Activated T-cell treated with anti-CD3 and anti-CD28 coated beads for 4 hours (primary cell): ENCODE measurements at regions not wholly inside any gene's neighbourhood (a gene's known extent, or its start where the extent isn't known, plus 50 kb on each side); places are given as distances from the start of the nearest gene placed in this dataset.
"Not testable (repeated sequence)": the region's sequence is repeated elsewhere in the genome, so short reads cannot be mapped to it uniquely, and the experiment has no call there.

Experiments
- DNase-seq: peaks from one replicate; pipeline ENCODE4 v3.0.0-alpha.2; 2020

DNA sequence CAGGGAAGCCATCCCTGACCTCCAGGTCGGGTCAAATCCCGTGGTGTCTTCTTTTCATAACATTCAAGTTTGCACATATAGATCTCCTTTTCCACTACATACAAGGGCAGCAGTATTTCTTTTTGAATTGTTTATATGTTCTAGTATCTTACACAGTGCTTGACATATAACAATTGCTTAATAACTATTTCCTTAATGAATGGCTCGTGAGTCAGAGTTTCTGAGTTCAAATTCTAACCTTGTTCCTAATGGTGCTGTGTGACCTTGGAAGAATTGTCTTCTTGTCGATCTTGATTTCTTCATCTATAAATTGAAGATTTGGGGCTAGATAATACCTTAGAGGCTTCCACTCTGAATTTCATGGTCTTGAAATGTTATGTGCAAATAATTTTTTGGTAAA lies 57.2 kb upstream of the PELI2 start:
- no peak for DNase-seq

DNA sequence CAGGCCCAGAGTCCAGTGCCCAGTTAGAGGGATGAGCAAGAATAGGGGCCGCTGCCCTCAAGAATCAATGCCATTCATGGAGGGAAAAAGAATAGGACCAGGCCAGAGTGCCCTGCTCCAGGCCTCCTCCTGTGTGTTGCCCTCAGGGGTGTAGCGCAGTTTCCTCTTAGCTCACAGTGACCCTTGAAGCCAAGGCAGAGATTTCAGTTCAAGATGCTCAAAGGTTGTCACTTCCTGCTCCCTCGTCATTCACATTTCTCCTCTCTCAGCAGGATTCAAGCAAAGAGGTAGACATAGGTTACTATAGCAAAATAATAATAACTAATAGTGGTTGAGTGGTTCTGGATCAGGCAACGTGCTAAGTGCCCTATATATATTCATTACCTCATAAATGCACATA lies 55.1 kb upstream of the PELI2 start:
- DNase-seq, result no peak

DNA sequence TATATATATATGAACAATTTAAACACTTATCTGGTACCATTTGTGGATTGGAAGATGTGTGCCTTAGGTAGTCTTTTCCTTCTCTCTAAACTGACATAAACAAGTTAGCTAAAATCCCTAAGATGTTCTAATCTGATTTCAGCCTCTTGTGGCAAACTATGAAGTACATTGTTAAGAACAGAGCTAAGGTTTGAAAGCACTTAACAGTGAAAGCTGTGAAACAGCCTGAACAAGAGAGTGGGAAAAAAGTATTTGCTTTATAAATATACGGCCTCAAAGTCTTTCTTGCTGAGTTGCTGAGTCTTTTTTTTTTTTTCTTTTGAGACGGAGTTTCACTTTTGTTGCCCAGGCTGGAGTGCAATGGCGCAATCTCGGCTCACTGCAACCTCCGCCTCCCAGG lies 53.7 kb upstream of the PELI2 start:
- DNase-seq, result no peak

DNA sequence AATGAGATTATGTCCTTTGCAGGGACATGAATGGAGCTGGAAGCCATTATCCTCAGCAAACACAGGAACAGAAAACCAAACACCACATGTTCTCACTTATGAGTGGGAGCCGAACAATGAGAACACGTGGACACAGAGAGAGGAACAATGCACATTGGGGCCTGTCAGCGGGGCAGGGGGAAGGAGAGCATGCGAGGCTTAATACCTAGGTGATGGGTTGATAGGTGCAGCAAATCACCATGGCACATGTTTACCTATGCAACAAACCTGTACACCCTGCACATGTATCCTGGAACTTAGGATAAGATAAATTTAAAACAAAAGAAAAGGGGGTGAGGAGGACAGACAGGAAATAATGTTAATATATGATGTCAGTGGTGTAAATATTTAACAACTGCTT lies 53.0 kb upstream of the PELI2 start:
- not testable (repeated sequence) for DNase-seq

DNA sequence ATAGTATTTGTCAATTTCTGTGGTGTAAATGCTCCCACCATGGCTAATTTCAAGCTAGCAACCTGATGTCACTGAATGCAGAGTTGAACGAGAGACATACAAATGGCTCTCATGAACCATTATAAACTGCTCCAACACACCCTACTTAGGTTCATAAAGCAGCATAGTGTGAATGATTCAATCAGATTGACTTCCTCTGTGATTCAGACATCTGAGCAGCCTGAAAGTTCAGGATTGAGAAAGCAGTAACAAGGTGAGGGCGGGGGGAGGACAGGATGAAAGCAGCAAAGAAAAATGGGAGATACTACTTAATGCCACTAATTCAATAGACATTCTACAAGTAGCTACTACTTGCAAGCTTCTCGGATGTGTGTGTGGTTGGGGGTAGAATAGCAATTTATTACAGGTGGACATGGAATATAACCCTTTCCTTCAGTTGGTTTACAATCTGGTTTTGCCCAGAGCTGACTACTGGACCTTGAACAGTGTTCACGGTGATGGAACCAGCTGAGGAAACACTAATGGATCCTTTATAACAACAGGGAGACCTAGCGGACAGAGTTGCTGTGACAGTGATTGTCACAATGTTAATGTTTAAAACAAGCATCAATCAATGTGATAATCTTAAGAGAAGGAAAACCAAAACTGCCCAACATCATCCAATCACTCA lies 52.5 kb upstream of the PELI2 start:
- no peak for DNase-seq
